Fibroblast of villous mesenchyme (primary cell): ENCODE measurements at regions not wholly inside any gene's neighbourhood (a gene's known extent, or its start where the extent isn't known, plus 50 kb on each side); places are given as distances from the start of the nearest gene placed in this dataset.

ENCODE experiments used
- DNase-seq: peaks from one replicate; pipeline ENCODE4 v3.0.0-alpha.2; 2010; ENCODE audit warnings: low read depth
- H3K4me3 ChIP-seq: 2 replicates; pipeline ENCODE4 v1.5.1; 2011; ENCODE audit warnings: low read depth, mild to moderate bottlenecking, low read length
- CTCF ChIP-seq: IDR thresholded peaks from 2 replicates; pipeline ENCODE4 v1.5.1; 2012; ENCODE audit warnings: low read depth, mild to moderate bottlenecking, low read length; ENCODE audit not compliant: insufficient read depth

DNA sequence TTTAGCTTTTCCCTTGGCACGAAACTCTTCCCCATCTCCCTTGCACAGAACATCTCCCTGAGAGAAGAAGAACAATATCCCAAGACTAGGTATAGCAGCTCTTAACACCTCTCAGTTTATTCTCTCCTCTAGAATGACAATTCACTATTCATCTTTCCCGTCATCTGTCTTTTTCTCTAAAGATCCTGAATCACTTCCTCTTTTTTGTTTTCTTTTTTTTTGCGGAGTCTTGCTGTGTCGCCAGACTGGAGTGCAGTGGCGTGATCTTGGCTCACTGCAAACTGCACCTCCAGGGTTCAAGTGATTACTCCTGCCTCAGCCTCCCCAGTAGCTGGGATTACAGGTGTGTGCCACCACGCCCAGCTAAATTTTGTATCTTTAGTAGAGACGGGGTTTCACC is 574.4 kb upstream of the MAP3K7 start:
- TF ChIP-seq CTCF, result no peak
- DNase-seq, result no peak
- H3K4me3 ChIP-seq, result no peak overlapping the region

GRCh38 chr6:91155129-91155785 is 568.4 kb upstream of the MAP3K7 start:
- no peak overlapping the region for H3K4me3 ChIP-seq
- DNase-seq, result no peak
- no peak for TF ChIP-seq CTCF

- DNase-seq, result no peak
- H3K4me3 ChIP-seq, result no peak overlapping the region
- TF ChIP-seq CTCF, result no peak
Measured at GRCh38 chr6:91152824-91153223, 566.0 kb upstream of the MAP3K7 start.

DNA sequence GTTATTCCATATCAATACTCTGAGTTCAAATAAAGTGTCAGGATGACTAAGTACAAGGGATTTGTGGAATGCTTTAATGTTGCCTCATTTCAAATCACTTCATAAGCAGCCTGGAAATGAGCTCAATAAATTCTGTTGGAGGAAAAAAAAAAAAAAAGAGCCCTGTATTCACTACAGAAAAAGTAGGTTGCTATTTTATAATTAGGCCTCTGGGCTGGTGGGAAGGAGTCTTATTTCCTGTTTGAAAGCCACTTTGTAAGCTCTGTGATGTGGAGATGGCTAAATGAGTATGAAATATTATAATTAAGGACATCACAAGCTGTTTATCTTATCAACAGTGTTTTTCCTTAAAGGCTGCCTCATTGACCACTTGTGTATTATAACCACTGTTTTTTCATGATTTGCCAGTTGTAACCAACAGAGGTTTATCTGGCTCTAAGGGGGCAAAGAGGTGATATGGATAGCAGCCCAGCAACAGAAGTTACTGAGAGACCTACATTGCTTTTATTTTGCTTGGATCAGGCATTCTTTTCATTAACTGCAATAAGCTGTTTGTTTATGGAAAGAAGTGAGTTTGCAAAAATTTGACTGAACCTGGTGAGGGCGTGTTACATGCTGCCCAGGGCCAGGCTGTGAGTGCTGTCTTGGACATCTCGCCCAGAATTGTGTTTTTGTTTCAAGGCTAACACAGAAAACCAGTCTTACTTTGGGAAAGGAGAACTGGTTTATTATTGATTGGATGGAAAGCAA is 563.3 kb upstream of the MAP3K7 start:
- H3K4me3 ChIP-seq, result no peak overlapping the region
- no peak for TF ChIP-seq CTCF
- DNase-seq, result peak; percentile 2

DNA sequence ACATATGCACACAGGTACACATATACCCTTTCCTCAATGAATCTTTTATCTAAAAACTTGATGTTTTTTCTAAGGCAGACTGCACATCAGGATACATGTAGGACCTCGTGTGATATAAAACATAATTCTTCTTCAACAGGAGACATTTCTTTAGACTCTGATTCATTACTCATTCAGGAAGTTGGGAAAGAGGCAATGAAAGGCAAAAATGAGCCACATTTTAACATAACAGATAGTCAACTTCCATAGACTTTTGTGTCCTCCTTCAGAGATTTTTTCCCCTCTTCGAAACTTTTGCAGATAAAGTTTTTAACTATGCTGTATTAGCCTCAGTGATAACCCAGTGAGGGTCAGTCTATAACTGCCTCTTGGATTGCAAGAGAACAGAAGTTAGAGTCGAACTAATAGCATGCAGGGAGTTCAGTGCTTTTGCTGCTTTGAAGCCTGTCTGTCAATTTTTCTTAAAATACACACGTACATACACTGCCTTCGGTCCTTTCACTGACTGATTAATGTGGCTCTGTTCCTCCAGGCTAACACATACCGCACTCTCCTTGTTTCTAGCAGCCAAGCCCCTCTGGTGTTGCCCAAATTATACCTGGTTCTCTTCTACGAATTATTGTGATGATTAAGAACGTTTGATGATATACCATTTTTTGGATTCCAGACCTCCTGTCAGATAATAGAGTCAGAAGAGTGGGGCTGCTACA is 562.5 kb upstream of the MAP3K7 start:
- no peak overlapping the region for H3K4me3 ChIP-seq
- TF ChIP-seq CTCF, result no peak
- DNase-seq, result peak; percentile 1

DNA sequence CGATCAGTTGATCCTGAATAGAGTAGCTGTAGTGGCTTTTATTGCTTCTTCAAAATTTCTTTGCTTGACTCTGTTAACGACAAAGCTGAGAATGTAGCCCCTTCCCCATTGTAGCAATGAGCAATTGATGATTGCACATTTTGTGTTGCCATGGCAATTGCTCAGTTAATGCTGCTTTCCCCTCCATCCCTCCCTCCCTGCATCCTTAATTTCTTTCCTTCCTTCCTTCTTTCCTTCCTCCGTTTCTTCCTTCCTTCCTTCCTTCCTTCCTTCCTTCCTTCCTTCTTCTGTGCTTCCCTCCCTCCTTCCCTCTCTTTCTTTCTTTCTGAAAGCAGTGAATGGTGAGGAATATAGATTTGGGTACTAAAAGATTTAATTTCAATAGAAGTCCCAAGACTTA is 557.3 kb upstream of the MAP3K7 start:
- TF ChIP-seq CTCF, result no peak
- no peak overlapping the region for H3K4me3 ChIP-seq

More for the DNA sequence above, 557.3 kb upstream of the MAP3K7 start:
- no peak for DNase-seq
